Activated naive CD4-positive, alpha-beta T cell treated with anti-CD3 and anti-CD28 coated beads for 36 hours (primary cell): ENCODE measurements at regions not wholly inside any gene's neighbourhood (a gene's known extent, or its start where the extent isn't known, plus 50 kb on each side); places are given as distances from the start of the nearest gene placed in this dataset.

ENCODE experiments used
- CTCF ChIA-PET: fragments of 350-600 bp; sonication (Branson Sonifier 250); formaldehyde crosslinking; loops from one replicate; lab custom pipeline; 2021; ENCODE audit warnings: antibody characterized with exemption; lab: Charles Lee
- DNase-seq: peaks from one replicate; pipeline ENCODE4 v3.0.0-alpha.2; 2020
- H3K27ac Mint-ChIP-seq: one replicate; pipeline ENCODE4 v1.8.0; 2021; ENCODE audit warnings: mild to moderate bottlenecking, mixed read lengths
- H3K27me3 Mint-ChIP-seq: one replicate; pipeline ENCODE4 v1.8.0; 2021; ENCODE audit warnings: low read depth, mixed read lengths
- H3K36me3 Mint-ChIP-seq: one replicate; pipeline ENCODE4 v1.8.0; 2021; ENCODE audit warnings: low read depth, mixed read lengths
- H3K4me1 Mint-ChIP-seq: one replicate; pipeline ENCODE4 v1.8.0; 2021; ENCODE audit warnings: low read depth, mixed read lengths
- H3K4me3 Mint-ChIP-seq: one replicate; pipeline ENCODE4 v1.8.0; 2021; ENCODE audit warnings: mild to moderate bottlenecking, moderate library complexity, mixed read lengths
- H3K9me3 Mint-ChIP-seq: one replicate; pipeline ENCODE4 v1.8.0; 2021; ENCODE audit warnings: mixed read lengths
- intact Hi-C: fragments of 100-400 bp; cut with micrococcal nuclease; formaldehyde crosslinking; loops from one replicate; pipeline ENCODE4 v1.15.1; 2023

DNA sequence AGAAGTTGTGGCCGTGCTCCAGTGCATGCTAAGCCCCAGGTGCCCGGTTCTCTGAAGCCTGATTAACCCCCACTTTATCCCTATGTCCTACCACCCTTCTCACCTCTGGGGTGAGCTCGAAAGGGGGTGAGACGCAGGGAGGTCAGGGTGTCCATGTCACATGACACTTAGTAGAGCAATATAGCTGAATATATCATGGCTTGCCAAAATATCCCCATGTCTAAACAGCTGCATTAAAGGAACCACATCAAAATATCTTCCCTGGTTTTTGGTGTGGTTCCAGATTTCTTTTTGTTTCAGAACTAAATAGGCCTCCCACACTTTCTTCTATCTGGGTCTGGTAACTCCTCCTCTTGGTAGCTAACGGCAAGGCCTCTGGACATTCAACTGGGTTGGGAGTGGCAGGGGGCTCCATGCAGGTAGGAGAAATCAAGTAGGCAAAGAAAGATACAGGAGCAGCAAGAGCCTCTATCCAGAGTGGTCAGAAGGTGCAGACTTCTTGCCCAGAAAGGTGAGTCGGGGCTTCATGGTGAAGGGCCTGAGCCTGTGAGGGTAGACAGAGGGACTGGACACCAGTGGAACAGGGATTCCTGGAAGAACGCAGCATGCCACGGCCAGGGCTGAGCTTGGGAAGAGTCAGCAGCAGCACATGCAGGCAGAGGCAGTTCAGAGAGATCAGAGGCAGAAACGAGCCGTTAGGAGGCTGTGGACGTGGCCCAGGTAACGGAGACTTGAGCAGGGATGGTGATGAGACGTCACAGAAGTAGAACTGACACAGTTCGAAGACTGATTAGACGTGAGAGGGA, 202.8 kb upstream of the DIO3 start:
- CTCF ChIA-PET, result no interaction called here
- H3K27me3 Mint-ChIP-seq, result peaks cover 18% of the 10 kb centered on the region
- H3K4me3 Mint-ChIP-seq, result no peak overlapping the region
- no peak for DNase-seq
- intact Hi-C loops, result no loop called here
- H3K4me1 Mint-ChIP-seq, result no peaks in the 10 kb centered on the region
- no peak overlapping the region for H3K27ac Mint-ChIP-seq
- peaks cover 4% of the 10 kb centered on the region for H3K9me3 Mint-ChIP-seq
- no peaks in the 10 kb centered on the region for H3K36me3 Mint-ChIP-seq

DNA sequence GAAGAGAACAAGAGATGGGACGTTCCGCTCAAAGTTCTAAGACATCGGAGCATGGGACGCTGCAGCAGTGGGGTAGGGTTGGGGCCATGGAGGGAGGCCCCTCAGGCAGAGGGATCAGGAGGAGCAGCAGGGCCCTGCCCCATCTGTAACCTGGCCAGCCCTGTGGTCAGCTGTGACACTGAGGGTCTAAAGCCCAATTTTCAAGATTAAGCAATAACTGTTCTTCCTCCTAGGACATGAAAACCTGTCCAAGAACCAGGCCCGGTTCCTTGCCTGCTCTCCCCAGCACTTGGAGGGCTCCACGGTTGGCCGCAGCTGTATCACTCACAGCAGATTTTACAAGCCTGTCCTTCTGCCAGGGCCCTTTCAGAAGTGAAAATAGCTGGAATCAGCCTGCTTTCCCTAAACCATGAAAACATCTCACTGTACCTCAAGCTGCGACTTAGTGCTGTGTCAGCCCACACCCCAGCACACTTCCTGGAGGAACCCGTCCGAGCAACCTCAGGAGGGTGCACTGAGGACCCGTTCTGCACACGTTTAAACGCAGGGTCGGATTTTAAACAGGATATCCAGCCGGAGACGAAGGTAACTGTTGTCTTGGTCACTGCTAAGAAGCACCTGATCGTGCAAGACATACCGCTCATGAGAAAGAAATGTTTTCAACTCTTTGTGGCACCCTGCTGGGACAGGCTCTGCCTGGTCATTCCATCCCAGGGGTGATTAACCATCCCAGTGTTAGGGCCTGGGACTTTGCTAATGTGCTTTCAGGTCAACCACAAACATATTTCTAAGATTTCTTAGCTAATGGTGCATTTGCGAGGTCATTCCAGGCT, 201.9 kb upstream of the DIO3 start:
- H3K36me3 Mint-ChIP-seq, result no peaks in the 10 kb centered on the region
- H3K9me3 Mint-ChIP-seq, result peaks cover 2% of the 10 kb centered on the region
- H3K4me3 Mint-ChIP-seq, result no peak overlapping the region
- no peak for DNase-seq
- no peaks in the 10 kb centered on the region for H3K4me1 Mint-ChIP-seq
- intact Hi-C loops, result no loop called here
- H3K27me3 Mint-ChIP-seq, result peaks cover 18% of the 10 kb centered on the region
- H3K27ac Mint-ChIP-seq, result no peak overlapping the region
- CTCF ChIA-PET, result no interaction called here

DNA sequence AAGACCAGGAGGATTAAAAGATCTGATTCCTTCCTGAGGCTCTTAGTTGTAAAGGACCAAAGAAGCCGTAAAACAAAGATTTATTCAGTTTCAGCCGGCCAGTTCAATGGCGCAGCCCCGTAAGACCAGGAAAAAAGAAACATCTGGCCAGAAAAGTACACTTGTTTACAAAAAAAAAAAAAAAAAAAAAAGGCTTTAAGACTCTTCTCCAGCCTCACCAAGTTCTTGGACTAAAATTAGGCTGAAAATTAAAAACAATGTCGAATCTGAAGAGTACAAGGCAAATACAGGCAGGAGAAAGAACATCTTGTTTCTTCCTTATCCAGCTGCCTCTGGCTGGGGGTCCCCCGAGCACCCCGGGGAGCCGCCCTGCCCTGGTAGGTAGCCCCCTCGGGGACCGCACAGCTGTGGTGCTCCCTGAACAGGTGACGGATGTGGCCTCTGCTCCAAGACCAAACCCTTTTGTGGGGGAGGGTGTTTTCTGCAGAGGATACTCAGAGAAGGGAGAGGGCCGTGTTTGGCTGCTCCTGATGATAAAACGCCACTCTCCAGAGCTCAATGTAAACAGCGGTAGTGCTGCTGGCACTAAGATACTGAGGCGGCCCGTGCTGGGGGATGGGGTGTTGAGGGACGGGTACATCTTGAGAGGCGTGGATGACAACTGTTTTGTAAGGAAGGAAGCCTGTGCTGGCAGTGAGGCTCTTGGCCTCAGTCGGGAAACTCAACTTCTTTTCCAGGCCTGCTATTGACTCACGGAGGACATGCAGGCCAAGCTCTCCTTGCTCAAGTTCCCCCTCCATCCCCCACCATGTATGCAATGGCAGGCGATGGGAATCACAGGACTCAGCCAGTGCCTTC, 201.0 kb upstream of the DIO3 start:
- Mint-ChIP-seq H3K9me3 (peaks cover 2% of the 10 kb centered on the region), H3K4me3 (no peak overlapping the region), H3K36me3 (no peaks in the 10 kb centered on the region), H3K27me3 (peaks cover 21% of the 10 kb centered on the region), H3K27ac (no peak overlapping the region), H3K4me1 (no peaks in the 10 kb centered on the region)
- intact Hi-C loops, result no loop called here
- CTCF ChIA-PET, result no interaction called here
- DNase-seq, result no peak

DNA sequence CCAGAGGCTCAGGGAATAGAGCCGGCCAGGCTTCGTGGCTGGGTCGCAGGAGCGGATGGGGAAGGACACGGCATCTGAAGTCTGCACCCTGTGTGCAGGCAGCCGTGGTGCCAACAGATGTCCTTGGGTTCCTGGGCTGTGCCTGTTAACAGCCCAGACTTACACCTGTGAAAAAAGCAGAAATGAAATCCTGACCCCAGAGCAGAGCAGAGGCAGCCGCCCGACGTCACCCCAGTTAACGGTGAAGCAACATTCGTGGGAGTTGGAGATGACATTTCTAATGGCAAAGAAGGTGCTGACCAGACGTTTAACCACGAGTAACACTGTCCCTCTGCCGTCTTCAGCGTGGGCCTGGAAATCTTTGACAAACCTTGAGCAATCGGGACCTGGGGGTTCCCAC, 200.3 kb upstream of the DIO3 start:
- Mint-ChIP-seq H3K27ac (no peak overlapping the region), H3K4me1 (no peaks in the 10 kb centered on the region), H3K36me3 (no peaks in the 10 kb centered on the region), H3K9me3 (peaks cover 2% of the 10 kb centered on the region), H3K27me3 (peaks cover 18% of the 10 kb centered on the region), H3K4me3 (no peak overlapping the region)
- intact Hi-C loops, result no loop called here
- no peak for DNase-seq
- CTCF ChIA-PET, result no interaction called here

DNA sequence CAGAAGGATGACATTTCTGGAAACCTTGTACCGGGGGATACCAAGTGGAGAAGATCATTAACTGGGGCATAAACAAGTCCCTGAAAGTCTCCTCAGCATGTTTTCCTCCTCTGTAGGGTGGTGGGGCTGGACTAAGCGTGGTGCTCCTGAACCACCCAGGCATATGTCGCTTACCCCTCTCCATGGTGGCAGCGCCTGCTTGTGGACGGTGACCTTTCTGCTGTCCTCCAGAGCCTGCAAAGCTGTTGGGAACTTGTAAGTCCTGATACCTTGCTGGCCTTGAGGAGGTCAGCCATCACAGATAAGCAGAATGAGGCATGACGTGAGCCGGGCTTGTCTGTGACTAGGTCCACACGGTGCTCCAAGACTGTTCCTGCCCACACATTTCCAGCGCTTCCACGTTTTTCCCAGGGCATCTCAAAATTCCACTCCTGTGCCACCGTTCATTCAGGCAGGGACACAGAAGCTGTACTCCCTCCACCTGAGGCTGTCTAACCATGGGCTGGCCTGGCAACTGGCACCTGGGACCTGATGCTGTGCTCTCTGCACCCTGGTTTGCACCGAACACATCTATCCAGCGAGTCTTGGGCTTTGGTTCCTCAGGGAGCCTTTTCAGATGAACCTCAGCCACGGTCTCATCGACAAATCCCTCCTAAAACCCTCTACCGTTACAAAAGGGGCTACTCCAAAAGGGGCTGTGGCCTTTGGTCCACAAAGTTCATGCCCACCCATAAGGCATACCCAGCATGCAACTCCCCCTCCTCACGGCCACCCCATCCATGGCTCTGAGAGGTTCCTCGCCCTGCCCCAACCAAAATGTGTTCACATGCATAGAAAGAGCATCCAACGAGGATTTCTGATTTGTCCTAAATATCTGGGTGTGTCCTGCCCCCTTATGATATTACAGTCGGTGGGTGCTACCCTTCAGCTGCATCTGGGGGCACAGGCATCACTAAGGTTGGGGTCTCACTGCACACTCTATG, 199.6 kb upstream of the DIO3 start:
- Mint-ChIP-seq H3K4me1 (no peaks in the 10 kb centered on the region), H3K36me3 (no peaks in the 10 kb centered on the region), H3K9me3 (peaks cover 2% of the 10 kb centered on the region), H3K27me3 (peaks cover 16% of the 10 kb centered on the region), H3K4me3 (no peak overlapping the region), H3K27ac (no peak overlapping the region)
- CTCF ChIA-PET, result no interaction called here
- DNase-seq, result no peak
- intact Hi-C loops, result no loop called here

DNA sequence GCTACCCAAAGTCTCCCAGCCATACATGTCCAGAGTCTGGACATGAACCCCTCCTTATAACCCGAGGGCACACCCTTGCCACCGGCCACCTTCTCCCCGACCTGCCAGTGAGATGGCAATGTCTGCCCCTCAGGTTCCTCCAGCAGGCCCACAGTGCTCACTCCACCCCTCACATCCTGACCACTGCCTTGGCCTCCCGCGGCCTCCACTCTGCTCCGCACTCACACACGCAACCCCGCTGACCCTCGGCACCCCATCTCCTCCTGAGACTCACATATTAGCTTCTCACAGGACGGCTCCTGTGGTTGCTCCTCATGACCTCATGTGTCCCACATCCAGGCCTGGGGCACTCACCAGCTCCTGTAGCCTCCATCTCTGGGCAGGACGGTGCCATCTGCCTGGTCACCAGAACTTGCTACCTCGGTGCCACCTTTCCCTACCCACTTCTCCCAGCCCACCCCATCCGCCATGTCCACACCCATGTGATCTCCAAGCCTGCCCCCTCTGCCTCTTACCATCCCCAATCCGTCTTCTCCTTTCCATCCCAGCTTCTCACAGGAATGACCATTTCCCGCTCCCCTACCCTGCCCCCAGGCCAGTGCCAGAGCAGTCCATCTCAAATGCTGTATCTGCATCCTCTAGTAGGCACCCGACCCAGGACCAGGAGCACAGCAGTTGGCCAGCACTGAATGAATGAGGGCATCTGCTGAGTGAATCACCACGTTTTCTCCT, 198.6 kb upstream of the DIO3 start:
- no peak for DNase-seq
- H3K36me3 Mint-ChIP-seq, result no peaks in the 10 kb centered on the region
- no peak overlapping the region for H3K4me3 Mint-ChIP-seq
- CTCF ChIA-PET, result no interaction called here
- H3K9me3 Mint-ChIP-seq, result no peaks in the 10 kb centered on the region
- peaks cover 16% of the 10 kb centered on the region for H3K27me3 Mint-ChIP-seq
- H3K27ac Mint-ChIP-seq, result no peak overlapping the region
- no peaks in the 10 kb centered on the region for H3K4me1 Mint-ChIP-seq
- intact Hi-C loops, result no loop called here

DNA sequence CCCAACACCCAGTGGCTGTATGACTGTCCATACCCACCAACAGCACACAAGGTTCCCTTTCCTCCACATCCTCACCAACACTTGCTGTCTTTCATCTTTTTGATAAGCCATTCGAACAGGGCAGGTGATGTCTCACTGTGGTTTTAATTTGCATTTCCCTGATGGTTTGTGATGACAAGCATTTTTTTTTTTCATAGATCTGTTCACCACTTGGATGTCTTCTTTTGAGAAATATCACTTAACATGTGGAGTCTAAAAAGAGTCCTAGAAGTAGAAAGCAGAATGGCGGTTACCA, 198.1 kb upstream of the DIO3 start:
- intact Hi-C loops, result no loop called here
- CTCF ChIA-PET, result interaction anchor here (0.6 kb wide), 1 partner anchor 704 kb away, joined by 3 read pairs; no protein-coding TSS in a partner anchor
- H3K4me1 Mint-ChIP-seq, result no peaks in the 10 kb centered on the region
- no peaks in the 10 kb centered on the region for H3K9me3 Mint-ChIP-seq
- no peak overlapping the region for H3K27ac Mint-ChIP-seq
- H3K36me3 Mint-ChIP-seq, result no peaks in the 10 kb centered on the region
- no peak for DNase-seq
- peaks cover 16% of the 10 kb centered on the region for H3K27me3 Mint-ChIP-seq
- H3K4me3 Mint-ChIP-seq, result no peak overlapping the region

DNA sequence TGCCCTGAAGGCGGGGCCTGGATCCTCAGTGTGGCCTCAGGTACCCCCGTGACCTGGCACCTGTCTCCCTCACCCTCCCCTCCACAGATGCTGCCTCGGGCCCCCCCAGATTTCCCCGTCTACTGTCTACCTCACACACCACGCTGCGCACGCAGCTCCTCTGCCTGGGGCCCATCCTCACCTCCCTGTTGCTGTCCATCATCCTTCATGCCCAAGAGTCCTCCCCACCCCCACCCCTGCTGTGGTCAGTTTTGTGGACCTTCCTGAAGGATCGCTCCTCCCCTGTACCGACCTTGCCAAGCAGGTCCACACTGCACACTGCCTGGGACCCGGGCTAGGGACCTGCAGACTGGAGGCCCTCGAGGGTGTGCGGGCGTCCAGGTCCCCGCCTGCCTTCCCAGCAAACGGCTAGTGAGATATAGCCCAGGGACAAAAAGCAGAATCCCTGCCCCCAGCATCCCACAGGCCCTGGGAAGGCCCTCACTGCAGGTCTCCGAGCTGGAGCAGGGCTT, 197.4 kb upstream of the DIO3 start:
- Mint-ChIP-seq H3K4me3 (no peak overlapping the region), H3K4me1 (no peaks in the 10 kb centered on the region), H3K27ac (no peak overlapping the region), H3K27me3 (peaks cover 16% of the 10 kb centered on the region), H3K9me3 (no peaks in the 10 kb centered on the region), H3K36me3 (no peaks in the 10 kb centered on the region)
- intact Hi-C loops, result no loop called here
- CTCF ChIA-PET, result interaction anchor here (0.6 kb wide), 1 partner anchor 705 kb away, joined by 3 read pairs; no protein-coding TSS in a partner anchor
- no peak for DNase-seq

DNA sequence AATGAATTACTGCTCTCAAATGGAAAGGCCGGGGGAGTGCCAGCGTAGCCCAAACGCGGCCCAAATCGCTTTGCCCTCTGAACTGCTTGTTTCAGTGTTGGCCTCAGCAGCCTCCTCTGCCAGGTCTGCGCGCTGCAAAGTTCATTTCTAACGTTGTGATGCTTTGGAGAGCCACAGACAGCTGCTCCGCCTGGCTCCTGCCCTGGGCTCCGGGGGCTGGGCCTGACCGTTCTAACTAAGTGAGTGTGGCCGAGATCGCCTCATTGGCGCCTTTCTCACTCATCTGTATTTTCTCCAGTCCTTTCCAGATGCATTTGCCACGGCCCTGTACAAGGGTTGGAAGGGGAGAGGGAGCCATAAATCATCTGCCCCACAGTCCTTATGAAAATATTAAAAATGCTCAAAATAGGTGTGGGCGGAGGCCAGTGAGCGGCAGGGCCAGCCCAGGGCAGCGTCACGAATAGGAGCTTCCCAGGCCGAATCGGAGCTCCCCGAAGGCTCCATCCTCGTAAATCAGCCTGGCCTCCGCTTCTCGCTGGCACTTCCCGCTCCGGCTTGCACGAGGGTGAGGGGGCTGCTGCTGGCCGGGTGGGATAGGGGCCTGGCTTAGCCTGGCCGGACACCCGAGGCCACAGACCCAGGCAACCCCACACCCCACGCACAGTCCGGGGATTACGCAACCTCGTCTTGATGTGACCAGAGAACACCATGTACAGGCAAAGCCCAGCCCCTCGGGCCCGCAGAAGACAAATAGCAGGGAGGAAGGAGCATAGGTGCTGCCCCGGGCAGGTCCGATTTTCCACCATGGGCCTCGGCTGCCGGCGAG, 196.6 kb upstream of the DIO3 start:
- CTCF ChIA-PET, result no interaction called here
- Mint-ChIP-seq H3K9me3 (no peaks in the 10 kb centered on the region), H3K4me1 (no peaks in the 10 kb centered on the region), H3K4me3 (no peak overlapping the region), H3K27me3 (peaks cover 14% of the 10 kb centered on the region), H3K36me3 (no peaks in the 10 kb centered on the region), H3K27ac (no peak overlapping the region)
- intact Hi-C loops, result no loop called here
- DNase-seq, result no peak

DNA sequence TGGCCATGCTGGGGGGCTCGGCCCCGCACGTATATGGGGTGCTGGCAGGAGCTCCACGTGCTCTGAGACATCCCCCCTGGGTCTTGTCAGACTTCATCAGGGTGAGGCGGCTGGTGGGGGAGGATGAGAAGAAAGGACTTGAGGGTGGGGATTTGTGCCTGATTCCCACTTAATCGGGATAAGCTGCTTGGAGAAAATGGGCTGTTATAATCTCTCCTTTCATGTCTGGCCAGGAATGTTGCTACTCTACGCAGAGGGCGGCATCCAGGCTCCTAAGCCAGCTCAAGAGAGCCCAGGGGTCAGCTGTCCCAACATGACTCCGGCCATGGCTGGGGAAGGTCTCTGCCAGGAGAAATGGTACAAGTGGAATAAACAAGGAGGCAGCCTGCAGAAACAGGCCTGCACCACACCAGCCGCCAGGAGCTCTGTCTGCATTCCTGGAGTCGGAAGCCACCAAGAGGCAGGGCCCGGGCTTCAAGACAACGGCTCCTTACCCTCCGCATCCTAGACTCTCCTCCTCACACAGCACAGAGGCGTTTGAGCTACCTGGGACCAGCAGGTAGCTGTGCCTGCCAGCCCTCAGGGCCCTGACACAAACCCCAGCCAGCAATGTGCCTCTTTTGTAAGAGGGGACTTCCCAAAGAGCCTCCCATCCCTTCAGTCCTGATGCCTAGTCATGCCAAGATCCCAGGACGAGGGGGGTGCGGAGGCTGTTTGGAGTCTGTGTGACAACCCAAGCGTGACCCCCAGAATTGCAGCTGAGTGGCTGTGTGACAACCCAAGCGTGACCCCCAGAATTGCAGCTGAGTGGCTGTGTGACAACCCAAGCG, 195.8 kb upstream of the DIO3 start:
- no peak for DNase-seq
- Mint-ChIP-seq H3K9me3 (no peaks in the 10 kb centered on the region), H3K4me1 (no peaks in the 10 kb centered on the region), H3K4me3 (no peak overlapping the region), H3K27me3 (peaks cover 15% of the 10 kb centered on the region), H3K36me3 (no peaks in the 10 kb centered on the region), H3K27ac (no peak overlapping the region)
- CTCF ChIA-PET, result no interaction called here
- intact Hi-C loops, result no loop called here
